Adrenal gland (tissue), 5 donors: ENCODE measurements at regions not wholly inside any gene's neighbourhood (a gene's known extent, or its start where the extent isn't known, plus 50 kb on each side); places are given as distances from the start of the nearest gene placed in this dataset.

Experiments used
- POLR2A ChIP-seq, 2 donors: fragments of 450-650 bp; IDR thresholded peaks; one replicate each; pipeline ENCODE4 v1.6.1; 2017; ENCODE audit warnings: antibody characterized with exemption in 2 of 2, mild to moderate bottlenecking in 2 of 2, moderate library complexity in 1 of 2
- TF ChIP-seq, protein P1 (sequence below), 6 experiments: fragments of 450-650 bp in 4 of 6; fragments of 200-600 bp in 2 of 6; sonication (generic) in 1 of 6; IDR thresholded peaks; 1 replicate in 5 of 6; 2 replicates in 1 of 6; pipeline versions ENCODE4 v1.5.1 to v1.8.0; 2016 to 2021; ENCODE audit warnings: antibody characterized with exemption in 6 of 6, mild to moderate bottlenecking in 2 of 6, moderate library complexity in 1 of 6
- donor health status: DM: no; HTN: no; CAD: no.

DNA sequence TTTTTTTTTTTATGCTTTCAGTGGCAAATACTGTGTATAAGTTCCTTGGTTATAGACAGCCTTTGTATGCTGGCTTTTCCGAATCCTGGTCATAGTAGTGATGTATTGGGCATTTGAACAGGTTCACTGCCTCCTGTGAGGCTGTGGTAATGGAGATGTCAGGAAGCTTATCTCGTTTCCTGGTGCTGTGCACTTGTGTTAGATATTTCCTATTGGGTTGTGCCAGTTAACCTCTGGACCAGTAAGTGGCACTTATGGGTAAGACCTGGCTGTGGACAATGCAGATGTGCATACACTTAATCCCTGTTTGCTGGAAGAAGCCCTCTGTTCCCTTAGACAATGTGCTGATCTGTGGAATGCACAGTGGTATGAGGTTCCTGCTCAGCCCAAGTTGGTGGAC is 135.4 kb upstream of the KITLG start:
- TF ChIP-seq, protein P1, sequence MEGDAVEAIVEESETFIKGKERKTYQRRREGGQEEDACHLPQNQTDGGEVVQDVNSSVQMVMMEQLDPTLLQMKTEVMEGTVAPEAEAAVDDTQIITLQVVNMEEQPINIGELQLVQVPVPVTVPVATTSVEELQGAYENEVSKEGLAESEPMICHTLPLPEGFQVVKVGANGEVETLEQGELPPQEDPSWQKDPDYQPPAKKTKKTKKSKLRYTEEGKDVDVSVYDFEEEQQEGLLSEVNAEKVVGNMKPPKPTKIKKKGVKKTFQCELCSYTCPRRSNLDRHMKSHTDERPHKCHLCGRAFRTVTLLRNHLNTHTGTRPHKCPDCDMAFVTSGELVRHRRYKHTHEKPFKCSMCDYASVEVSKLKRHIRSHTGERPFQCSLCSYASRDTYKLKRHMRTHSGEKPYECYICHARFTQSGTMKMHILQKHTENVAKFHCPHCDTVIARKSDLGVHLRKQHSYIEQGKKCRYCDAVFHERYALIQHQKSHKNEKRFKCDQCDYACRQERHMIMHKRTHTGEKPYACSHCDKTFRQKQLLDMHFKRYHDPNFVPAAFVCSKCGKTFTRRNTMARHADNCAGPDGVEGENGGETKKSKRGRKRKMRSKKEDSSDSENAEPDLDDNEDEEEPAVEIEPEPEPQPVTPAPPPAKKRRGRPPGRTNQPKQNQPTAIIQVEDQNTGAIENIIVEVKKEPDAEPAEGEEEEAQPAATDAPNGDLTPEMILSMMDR (IDR thresholded peaks at IDR 0.05) = no peak
- no peak for TF ChIP-seq POLR2A (IDR thresholded peaks at IDR 0.05)
